ENCODE measurements at regions not wholly inside any gene's neighbourhood (a gene's known extent, or its start where the extent isn't known, plus 50 kb on each side); places are given as distances from the start of the nearest gene placed in this dataset.

GRCh38 chr2:192885569-192886160 lies 690.9 kb upstream of the TMEFF2 start:
- intact Hi-C loops (cut with DNase I): no loop called here

GRCh38 chr2:192877159-192877558 lies 682.4 kb upstream of the TMEFF2 start:
- intact Hi-C loops (cut with DNase I): no loop called here
- TF ChIP-seq CTCF (IDR thresholded peaks at IDR 0.05): no peak
- H3K9me3 ChIP-seq: no peaks in the 10 kb centered on the region
- H3K4me3 ChIP-seq: no peak overlapping the region
- H3K27ac ChIP-seq: no peak overlapping the region
- no peaks in the 10 kb centered on the region for H3K36me3 ChIP-seq
- no peaks in the 10 kb centered on the region for H3K27me3 ChIP-seq
- no peaks in the 10 kb centered on the region for H3K4me1 ChIP-seq
- ATAC-seq (no peak), DNase-seq (no peak)

More at GRCh38 chr2:192885569-192886160, 690.9 kb upstream of the TMEFF2 start:
- DNase-seq (no peak), ATAC-seq (no peak)
- H3K4me1 ChIP-seq: no peaks in the 10 kb centered on the region
- TF ChIP-seq CTCF (IDR thresholded peaks at IDR 0.05): no peak
- no peaks in the 10 kb centered on the region for H3K27me3 ChIP-seq
- no peak overlapping the region for H3K4me3 ChIP-seq
- H3K27ac ChIP-seq: no peak overlapping the region
- no peaks in the 10 kb centered on the region for H3K36me3 ChIP-seq
- no peaks in the 10 kb centered on the region for H3K9me3 ChIP-seq

DNA sequence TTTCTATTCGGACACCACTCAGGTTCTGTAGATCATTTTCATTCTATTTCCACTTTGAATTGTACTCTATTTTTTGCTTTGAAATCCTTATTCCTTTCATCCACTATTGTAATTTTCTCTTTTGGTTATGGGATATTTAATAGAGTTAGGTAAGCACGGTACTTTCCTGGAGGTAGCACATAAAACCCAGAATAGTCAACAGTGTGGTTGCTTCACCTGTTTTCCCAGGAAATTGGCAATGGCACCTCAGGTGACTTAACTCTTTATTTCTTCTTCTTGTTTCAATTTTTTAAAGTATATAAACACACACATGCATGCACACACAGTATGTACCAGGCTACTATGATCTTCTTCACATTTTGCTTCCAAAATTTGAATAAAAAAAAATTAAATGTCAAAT lies 682.0 kb upstream of the TMEFF2 start:
- Histone ChIP-seq H3K27ac (no peak overlapping the region), H3K4me1 (no peaks in the 10 kb centered on the region), H3K27me3 (no peaks in the 10 kb centered on the region), H3K4me3 (no peak overlapping the region), H3K9me3 (no peaks in the 10 kb centered on the region), H3K36me3 (no peaks in the 10 kb centered on the region)
- no peak for TF ChIP-seq CTCF (IDR thresholded peaks at IDR 0.05)
- ATAC-seq: no peak
- intact Hi-C loops (cut with DNase I): no loop called here
- no peak for DNase-seq

- Histone ChIP-seq H3K9me3 (no peaks in the 10 kb centered on the region), H3K36me3 (no peaks in the 10 kb centered on the region), H3K4me3 (no peak overlapping the region), H3K27me3 (no peaks in the 10 kb centered on the region), H3K27ac (no peak overlapping the region), H3K4me1 (no peaks in the 10 kb centered on the region)
- no peak for DNase-seq
- no peak for TF ChIP-seq CTCF (IDR thresholded peaks at IDR 0.05)
- no peak for ATAC-seq
- intact Hi-C loops (cut with DNase I): no loop called here
These were observed 660.0 kb upstream of the TMEFF2 start for GRCh38 chr2:192854706-192855105.

- no peak for DNase-seq
- Histone ChIP-seq H3K9me3 (no peaks in the 10 kb centered on the region), H3K4me1 (no peaks in the 10 kb centered on the region), H3K36me3 (no peaks in the 10 kb centered on the region), H3K27ac (no peak overlapping the region), H3K27me3 (no peaks in the 10 kb centered on the region), H3K4me3 (no peak overlapping the region)
- TF ChIP-seq CTCF (IDR thresholded peaks at IDR 0.05): no peak
- intact Hi-C loops (cut with DNase I): no loop called here
- no peak for ATAC-seq
These were observed 659.3 kb upstream of the TMEFF2 start for GRCh38 chr2:192854031-192854430.

All from left lung (tissue), 4 donors.